ENCODE measurements at regions not wholly inside any gene's neighbourhood (a gene's known extent, or its start where the extent isn't known, plus 50 kb on each side); places are given as distances from the start of the nearest gene placed in this dataset.

DNA sequence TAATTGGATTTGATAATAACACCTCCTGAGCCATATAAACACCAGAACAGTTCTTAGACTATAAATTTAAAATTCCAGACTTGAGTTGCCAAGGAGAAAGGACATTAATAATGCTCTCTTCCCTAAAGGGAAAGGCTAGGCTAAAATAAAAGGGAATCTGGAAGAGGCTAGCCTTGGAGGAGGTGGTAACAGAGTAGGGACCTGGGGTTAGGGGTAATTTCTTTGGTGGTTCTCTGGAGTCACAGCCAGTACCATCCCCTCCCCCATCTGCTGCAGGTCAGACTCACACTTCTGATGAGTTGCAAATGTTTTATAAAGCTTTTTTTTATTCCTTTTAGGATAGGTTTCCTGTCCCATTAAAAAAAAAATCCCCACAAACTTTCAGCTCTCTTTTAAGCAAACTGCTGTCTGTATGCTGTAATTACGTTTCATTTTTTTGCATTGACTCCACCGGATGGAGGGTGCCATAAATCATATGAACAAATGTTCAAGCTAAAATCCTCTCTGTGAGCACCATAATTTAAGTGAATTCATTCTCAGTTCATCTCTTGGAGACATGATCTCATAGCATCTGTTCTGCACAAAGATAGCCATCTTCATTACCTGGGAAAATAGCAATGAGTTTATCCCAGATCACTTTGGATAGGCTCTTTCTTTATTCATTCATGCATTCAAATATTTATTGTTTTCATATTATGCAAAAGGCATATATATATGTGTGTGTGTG lies 379.6 kb downstream of the TTLL7 start:
- H3K27ac Mint-ChIP-seq (ENCODE audit: unreplicated experiment) = no peak overlapping the region
- no peak overlapping the region for H3K4me3 Mint-ChIP-seq (ENCODE audit: unreplicated experiment)
- DNase-seq (ENCODE audit: extremely low spot score, unreplicated experiment) = no peak
- H3K4me1 Mint-ChIP-seq (ENCODE audit: unreplicated experiment) = no peaks in the 10 kb centered on the region
- no peaks in the 10 kb centered on the region for H3K27me3 Mint-ChIP-seq (ENCODE audit: unreplicated experiment)
- TF ChIP-seq, protein P1, sequence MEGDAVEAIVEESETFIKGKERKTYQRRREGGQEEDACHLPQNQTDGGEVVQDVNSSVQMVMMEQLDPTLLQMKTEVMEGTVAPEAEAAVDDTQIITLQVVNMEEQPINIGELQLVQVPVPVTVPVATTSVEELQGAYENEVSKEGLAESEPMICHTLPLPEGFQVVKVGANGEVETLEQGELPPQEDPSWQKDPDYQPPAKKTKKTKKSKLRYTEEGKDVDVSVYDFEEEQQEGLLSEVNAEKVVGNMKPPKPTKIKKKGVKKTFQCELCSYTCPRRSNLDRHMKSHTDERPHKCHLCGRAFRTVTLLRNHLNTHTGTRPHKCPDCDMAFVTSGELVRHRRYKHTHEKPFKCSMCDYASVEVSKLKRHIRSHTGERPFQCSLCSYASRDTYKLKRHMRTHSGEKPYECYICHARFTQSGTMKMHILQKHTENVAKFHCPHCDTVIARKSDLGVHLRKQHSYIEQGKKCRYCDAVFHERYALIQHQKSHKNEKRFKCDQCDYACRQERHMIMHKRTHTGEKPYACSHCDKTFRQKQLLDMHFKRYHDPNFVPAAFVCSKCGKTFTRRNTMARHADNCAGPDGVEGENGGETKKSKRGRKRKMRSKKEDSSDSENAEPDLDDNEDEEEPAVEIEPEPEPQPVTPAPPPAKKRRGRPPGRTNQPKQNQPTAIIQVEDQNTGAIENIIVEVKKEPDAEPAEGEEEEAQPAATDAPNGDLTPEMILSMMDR (IDR thresholded peaks at IDR 0.05) = no peak
- no peaks in the 10 kb centered on the region for H3K9me3 Mint-ChIP-seq (ENCODE audit: unreplicated experiment)
- no peaks in the 10 kb centered on the region for H3K36me3 Mint-ChIP-seq (ENCODE audit: unreplicated experiment)

DNA sequence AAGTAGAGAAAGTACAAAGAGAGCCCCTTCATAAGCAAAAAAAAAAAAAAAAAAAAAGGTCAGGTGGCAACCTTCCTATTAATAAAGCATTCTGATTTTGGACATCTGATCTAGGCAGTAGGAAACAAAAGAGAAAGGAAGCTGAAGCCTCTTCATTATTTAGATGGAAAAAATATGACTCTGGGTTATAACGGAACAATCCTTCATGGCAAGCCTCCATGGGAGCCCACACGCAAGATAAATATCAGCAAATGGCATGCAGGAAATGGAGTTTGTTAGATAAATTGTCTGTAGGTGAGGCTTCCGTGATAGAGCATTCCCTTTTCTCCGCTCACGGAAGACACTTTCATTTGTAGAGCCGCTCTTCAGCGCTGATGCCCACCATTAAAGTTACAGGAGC lies 381.0 kb downstream of the TTLL7 start:
- Mint-ChIP-seq H3K27ac (ENCODE audit: unreplicated experiment) (no peak overlapping the region), H3K4me1 (ENCODE audit: unreplicated experiment) (no peaks in the 10 kb centered on the region), H3K36me3 (ENCODE audit: unreplicated experiment) (no peaks in the 10 kb centered on the region), H3K27me3 (ENCODE audit: unreplicated experiment) (no peaks in the 10 kb centered on the region), H3K4me3 (ENCODE audit: unreplicated experiment) (no peak overlapping the region), H3K9me3 (ENCODE audit: unreplicated experiment) (no peaks in the 10 kb centered on the region)
- no peak for DNase-seq (ENCODE audit: extremely low spot score, unreplicated experiment)
- TF ChIP-seq, protein P1 (IDR thresholded peaks at IDR 0.05) = no peak

DNA sequence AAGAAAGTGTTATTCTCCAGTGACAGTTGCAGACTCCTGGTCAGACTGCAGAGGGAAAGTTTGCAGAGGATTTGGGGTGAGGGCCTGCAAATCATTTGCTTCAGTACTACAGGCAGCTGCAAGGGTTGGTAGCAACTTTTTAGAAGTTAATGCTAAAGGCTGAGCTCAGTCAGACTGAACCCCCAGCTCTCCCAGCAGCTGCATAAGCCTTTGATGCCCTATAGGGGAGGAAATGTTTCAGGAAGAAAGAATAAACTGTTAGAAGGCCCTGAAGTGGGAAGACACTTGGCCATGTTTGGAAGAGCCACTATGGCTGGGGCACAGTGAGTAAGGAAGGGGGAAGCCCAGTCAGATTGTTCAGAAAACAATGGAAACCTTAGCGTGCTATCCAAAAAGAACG lies 383.6 kb downstream of the TTLL7 start:
- no peak overlapping the region for H3K4me3 Mint-ChIP-seq (ENCODE audit: unreplicated experiment)
- no peaks in the 10 kb centered on the region for H3K4me1 Mint-ChIP-seq (ENCODE audit: unreplicated experiment)
- H3K36me3 Mint-ChIP-seq (ENCODE audit: unreplicated experiment) = no peaks in the 10 kb centered on the region
- no peaks in the 10 kb centered on the region for H3K27me3 Mint-ChIP-seq (ENCODE audit: unreplicated experiment)
- TF ChIP-seq, protein P1 (IDR thresholded peaks at IDR 0.05) = no peak
- no peaks in the 10 kb centered on the region for H3K9me3 Mint-ChIP-seq (ENCODE audit: unreplicated experiment)
- no peak for DNase-seq (ENCODE audit: extremely low spot score, unreplicated experiment)
- no peak overlapping the region for H3K27ac Mint-ChIP-seq (ENCODE audit: unreplicated experiment)

DNA sequence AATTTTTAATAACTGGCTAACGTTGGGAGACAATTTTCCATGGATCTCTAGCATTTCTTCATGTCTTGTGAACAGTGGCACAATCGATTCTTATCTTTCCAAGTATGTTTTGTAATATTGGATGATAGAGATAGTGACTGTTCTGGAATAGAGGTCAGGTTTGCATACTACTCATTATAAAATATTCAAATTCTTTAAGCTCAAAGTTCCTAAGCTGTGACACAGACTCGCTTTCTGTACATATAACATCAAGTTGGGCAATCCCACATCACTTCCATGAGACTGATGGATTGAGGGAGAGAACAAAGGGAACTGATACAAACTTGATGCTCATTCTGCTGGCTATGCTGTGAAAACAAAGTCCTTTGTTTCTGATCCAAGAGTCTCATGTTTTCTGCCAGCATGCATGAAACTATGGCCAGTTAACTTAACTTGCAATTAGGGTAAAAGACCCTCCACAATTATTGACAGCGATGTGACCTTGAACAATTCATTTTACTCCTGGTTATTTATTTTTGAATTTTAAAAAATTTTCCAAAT lies 392.4 kb downstream of the TTLL7 start:
- Mint-ChIP-seq H3K27ac (ENCODE audit: unreplicated experiment) (no peak overlapping the region), H3K4me3 (ENCODE audit: unreplicated experiment) (no peak overlapping the region), H3K4me1 (ENCODE audit: unreplicated experiment) (no peaks in the 10 kb centered on the region), H3K9me3 (ENCODE audit: unreplicated experiment) (peaks cover 16% of the 10 kb centered on the region), H3K27me3 (ENCODE audit: unreplicated experiment) (no peaks in the 10 kb centered on the region), H3K36me3 (ENCODE audit: unreplicated experiment) (no peaks in the 10 kb centered on the region)
- no peak for DNase-seq (ENCODE audit: extremely low spot score, unreplicated experiment)
- TF ChIP-seq, protein P1 (IDR thresholded peaks at IDR 0.05) = no peak

DNA sequence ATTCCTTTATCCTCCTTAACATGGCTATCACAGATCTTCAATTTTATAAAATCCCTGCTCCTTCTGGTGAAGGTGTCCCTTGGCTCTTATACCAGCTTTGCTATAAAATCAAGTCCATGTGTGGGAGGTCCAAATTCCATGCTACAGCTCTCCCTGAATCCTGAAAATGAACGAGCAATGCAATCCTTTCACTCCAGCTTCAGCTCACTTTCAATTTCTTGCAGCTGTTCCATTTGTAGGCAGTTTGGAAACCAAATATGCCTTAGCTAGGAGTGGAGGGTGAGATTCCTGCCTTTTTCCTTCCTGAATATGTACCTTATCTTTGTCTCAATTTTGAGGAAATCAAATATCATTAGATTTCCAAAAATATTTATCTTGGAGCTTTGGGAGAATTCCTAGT lies 402.6 kb downstream of the TTLL7 start:
- Mint-ChIP-seq H3K36me3 (ENCODE audit: unreplicated experiment) (no peaks in the 10 kb centered on the region), H3K4me1 (ENCODE audit: unreplicated experiment) (peaks cover 6% of the 10 kb centered on the region), H3K27ac (ENCODE audit: unreplicated experiment) (no peak overlapping the region), H3K4me3 (ENCODE audit: unreplicated experiment) (no peak overlapping the region), H3K27me3 (ENCODE audit: unreplicated experiment) (peaks cover 14% of the 10 kb centered on the region), H3K9me3 (ENCODE audit: unreplicated experiment) (peaks cover 8% of the 10 kb centered on the region)
- TF ChIP-seq, protein P1 (IDR thresholded peaks at IDR 0.05) = no peak
- no peak for DNase-seq (ENCODE audit: extremely low spot score, unreplicated experiment)

All from osteocyte (in vitro differentiated cells).